T-helper 2 cell (primary cell): ENCODE measurements at regions not wholly inside any gene's neighbourhood (a gene's known extent, or its start where the extent isn't known, plus 50 kb on each side); places are given as distances from the start of the nearest gene placed in this dataset.

Experiments used
- DNase-seq, 5 experiments: peaks; one replicate each; pipeline versions ENCODE4 v3.0.0 to v3.0.0-alpha.2; 2012 to 2022

GRCh38 chr3:135310317-135310716 lies 515.3 kb downstream of the EPHB1 start:
- DNase-seq = no peak

DNA sequence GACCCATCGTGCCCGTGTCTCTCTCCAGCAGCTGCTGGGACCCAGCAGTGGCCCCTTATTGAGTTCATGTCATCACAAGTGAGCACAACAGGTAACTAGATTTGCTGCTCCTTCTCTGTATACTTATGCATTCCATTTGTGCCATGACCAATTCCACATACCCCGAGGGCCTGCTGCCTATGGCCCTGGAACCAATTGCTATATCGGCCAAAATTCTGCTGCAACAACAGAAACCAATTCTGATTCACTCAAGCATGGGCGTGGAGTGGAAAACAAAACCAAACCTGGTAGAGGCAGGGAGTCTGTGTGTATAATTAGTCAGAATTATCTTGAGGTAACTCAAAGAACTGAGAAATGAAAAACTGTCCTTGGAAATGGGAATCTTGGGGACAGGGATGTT lies 516.6 kb downstream of the EPHB1 start:
- DNase-seq = no peak

DNA sequence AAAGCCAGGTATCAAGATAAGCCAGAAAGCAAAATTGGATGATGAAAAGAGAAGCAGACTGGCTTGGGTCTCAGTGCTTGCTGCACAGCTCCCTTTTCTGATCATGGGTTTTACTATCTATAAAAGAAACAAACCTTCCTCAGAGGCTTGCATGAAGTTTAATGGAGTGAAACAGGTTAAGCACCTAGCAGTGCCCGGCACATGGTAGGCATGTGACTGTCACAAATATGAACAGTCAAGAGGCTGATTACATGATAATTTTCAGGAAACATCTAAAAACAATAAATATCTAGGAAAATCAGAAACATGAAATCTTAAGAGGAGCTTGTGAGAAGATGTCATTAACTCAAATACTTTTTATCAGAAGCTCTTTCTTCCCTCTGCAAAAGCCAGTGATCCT lies 519.2 kb downstream of the EPHB1 start:
- no peak for DNase-seq

- no peak for DNase-seq
These were observed 529.2 kb downstream of the EPHB1 start for GRCh38 chr3:135324301-135324700.

DNA sequence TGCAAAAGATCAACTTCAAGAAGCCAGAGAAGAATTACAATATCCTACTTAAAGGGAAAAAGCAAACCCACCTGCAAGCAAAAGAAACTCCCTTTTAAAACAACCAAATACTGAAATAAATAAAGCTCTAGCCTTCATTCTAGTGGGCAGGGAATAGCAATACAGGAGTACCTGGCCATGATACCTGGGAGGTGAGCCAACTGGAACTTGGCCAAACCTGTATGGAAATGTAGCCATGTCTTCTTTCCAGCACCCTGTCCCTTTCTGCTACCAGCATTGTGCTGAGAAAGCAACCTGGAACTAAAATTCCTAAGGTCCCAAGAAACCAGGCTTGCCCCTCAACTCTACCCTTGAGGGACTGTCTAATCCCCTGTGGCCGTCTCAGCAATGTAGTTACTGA lies 530.0 kb downstream of the EPHB1 start:
- DNase-seq = no peak

- no peak for DNase-seq
These were observed 530.7 kb downstream of the EPHB1 start for GRCh38 chr3:135325726-135326235.

DNA sequence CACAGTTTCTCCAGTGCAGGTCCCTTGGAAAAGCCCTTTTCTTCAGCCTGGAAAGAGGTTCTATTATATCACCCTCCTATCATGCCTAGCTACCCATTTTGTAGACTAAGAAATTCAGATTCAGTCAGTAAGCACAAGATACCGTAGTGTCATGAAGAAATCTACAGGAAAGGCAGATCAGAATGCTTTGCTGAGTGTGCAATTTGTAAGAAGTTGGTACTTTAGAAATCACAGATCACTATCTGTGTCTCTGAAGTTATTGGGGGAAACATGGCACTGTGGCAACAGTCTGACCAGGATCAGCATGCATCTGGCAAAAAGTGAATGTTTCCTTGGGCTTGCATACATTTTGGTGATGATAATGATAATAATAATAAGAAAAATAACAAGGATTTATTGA lies 531.8 kb downstream of the EPHB1 start:
- no peak for DNase-seq

GRCh38 chr3:135328036-135328435 lies 533.0 kb downstream of the EPHB1 start:
- DNase-seq = no peak

GRCh38 chr3:135329479-135329878 lies 534.4 kb downstream of the EPHB1 start:
- no peak for DNase-seq

DNA sequence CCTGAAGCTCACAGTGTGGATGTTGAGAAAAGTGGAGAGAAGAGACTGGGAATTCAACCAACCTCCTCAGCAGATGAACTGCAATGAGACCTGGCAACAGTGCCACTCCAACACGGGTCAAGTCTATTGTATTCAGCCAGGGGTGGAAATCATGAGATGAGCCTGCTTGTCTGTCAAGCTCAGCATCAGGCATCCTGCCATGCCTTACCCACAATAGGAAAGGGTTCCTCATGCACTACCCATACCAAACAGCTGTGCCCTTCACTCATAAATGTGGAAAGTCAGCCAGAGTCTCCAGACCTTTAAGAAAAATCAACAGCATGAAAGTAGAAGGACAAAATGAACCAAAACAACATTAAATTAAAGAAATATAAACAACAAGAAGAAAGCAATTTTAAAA lies 542.1 kb downstream of the EPHB1 start:
- DNase-seq = no peak

- DNase-seq = no peak
These were observed 553.6 kb downstream of the EPHB1 start for GRCh38 chr3:135348690-135349089.

- DNase-seq = no peak
These were observed 554.3 kb downstream of the EPHB1 start for GRCh38 chr3:135349254-135349948.

DNA sequence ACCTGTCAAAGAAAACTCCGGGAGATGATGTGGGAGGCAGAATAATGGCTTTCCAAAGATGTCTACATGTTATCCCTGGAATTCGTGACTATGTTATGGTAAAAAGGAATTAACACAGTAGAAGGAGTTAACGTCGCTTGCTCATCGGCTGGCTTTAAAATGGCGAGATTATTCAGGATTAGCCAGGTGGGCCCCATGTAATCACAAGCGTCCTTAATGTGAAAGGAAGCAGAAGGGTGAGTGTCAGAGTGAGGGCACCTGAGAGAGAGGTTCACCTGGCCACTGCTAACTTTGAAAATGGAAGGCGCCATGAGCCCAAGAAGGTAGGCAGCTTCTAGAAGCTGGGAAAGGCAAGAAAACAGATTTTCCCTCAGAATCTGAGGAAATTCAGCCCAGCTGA lies 557.2 kb downstream of the EPHB1 start:
- DNase-seq = no peak

DNA sequence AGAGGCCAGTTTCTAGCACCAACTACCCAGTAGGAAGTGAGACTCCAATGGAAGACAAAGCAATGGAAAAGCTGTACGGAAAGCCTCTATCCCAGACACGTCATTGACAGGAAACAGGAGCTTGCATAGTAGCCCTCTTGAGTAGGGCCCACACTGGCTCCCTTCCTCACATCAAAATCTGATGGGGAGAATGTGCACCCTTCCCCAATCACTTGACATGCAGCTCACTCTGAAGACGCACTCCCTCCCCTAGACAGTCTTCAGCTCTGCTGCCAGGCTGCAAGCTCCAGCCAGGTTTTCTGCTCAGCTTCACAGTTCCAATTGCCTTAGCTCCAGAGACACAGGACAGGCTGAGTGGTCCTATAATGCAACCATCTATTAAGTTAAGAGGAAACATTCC lies 567.8 kb downstream of the EPHB1 start:
- no peak for DNase-seq

DNA sequence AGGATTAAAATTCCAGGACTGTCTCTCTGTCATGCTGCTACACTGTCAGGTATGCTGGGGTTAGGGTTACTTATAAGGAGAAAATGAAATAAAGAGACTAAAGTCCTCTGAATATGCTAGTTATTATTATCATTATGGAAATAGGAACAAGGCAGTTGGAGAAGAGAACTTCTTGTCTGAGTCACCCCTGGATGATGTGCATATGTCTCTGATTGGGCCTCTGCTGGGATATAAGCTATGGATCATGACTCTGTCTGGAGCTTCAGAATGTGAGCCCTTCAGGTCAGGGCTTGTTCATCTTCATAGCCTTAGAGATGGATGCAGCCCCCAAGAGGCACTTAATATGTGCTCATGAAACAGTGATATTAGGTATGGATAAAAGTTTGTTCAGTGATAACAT lies 569.6 kb downstream of the EPHB1 start:
- no peak for DNase-seq

DNA sequence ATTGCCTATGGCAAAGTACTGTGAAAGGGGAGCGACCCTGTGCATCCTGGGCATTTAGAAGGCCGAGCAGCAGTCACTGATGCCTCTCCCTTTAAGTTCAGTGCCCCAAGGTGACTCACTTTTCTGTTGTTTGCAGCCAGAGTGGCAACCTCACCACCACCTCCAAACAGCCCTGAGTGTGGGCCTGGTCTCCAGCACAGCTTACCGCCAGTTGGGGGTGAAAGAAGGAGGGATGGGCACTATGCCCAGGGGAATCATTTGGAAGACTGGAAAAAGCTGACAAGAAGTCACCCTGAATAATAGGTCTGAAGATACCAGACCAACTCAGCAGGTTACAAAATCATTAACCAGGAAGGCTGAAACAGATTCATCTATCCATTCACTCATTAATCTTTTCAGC lies 571.8 kb downstream of the EPHB1 start:
- DNase-seq = no peak

- DNase-seq = no peak
These were observed 573.3 kb downstream of the EPHB1 start for GRCh38 chr3:135368316-135368715.

DNA sequence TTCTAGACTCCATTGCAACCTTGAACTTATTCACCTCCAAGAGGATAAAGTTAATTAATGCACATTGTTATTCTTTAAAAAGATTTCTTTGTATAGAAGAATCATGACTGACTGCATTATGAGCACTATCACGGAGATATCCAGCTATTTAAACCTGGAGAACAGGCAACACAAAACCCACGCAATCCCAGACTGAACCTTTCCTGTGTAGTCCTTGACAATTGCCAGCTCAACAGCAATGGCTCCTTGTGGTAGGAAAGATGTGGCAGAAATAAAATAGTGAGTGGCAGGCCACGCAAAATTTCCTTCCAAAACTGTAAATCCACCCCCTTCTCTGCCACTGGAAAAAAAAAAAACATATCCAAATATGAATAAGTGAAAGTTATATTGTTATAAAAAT lies 573.7 kb downstream of the EPHB1 start:
- no peak for DNase-seq

- DNase-seq = no peak
These were observed 579.5 kb downstream of the EPHB1 start for GRCh38 chr3:135374571-135374970.

- no peak for DNase-seq
These were observed 583.3 kb upstream of the PPP2R3A start for GRCh38 chr3:135382188-135382587.

DNA sequence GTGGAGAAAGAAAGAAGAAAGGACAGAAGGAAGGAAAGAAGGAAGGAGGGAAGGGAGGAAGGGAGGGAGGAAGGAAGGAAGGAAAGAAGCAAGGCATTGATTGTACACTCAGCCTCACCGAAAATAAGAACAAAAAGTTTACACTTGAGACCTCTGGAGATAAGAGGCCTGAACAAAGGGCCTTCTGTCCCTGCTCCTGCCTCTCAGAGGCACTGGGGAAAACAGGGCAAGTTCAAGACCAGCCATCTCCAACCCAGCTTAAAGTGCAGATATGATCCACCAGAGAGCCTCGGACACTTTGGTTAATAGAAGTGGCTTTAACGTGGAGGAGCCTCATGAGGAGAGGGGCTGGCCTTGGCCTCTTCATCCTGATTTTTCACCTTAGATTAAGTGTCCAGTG lies 582.9 kb upstream of the PPP2R3A start:
- DNase-seq = no peak

GRCh38 chr3:135383301-135383700 lies 582.2 kb upstream of the PPP2R3A start:
- DNase-seq = no peak

DNA sequence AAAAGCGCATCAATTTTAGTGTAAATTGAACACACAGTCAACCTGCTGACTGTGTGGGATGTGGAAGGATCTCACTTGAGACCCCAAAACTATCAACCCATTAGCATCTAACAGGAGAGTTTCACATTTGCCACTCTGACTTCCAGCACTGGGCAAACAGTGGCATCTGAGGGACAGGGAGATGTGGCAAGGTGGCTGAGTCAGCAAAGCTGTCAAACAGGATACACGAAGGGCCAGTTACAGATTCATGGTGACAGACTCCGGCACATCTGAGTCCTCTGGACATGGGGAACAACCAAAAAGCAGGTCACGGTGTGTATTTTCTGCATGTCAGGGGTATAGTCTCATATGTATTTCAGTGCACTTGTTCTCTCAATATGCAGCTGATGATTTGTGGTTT lies 573.4 kb upstream of the PPP2R3A start:
- DNase-seq = no peak

DNA sequence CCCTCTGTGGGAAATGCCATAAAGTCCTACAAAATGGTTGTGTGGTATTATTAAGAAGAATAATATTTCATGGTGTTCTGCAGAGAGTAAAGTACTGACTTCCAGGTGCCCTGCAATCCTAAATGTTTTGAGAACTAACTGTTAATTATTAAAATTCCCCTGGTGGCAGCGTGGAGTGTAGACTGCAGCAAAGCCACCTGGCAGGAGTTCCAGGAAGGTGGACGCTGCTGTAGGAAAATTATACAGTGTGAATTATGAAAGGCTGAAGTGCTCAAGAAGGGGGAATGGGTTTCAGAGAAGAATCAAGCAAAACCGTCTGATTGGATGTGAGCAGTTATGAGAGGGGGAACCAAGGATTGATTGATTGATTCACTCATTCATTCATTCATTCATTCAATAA lies 572.4 kb upstream of the PPP2R3A start:
- DNase-seq = no peak

DNA sequence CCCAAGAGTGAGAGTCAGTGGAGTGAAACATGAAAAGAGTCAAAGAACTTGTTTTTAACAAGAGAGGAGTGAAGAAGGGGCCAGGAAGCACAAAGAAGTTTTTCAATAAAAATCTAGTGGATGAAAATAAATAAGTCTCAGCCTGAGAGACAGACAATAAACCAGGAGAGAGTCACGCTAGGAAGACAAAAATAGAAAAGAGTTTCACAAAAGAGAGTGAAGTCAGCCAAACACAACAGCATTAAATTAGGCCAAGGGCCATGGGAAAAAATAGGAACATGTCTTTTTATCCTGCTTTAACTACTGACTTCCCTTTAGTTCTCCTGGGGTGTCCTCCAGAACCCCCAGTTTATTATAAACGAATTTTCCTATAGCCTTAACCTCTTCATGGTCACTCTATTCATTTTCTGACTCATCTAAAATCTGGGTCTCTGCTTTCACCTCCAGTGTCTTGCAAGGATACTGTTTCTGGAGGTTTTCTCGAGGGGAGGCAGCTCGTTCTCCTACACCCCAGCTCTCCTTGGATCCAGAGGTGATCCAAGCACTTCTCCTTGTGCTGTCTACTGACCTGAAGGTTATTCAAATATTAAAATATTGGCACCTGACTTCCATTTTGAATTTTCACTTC lies 571.5 kb upstream of the PPP2R3A start:
- DNase-seq = no peak
